HG03442 (cell line): ENCODE measurements at regions not wholly inside any gene's neighbourhood (a gene's known extent, or its start where the extent isn't known, plus 50 kb on each side); places are given as distances from the start of the nearest gene placed in this dataset.
"Not testable (repeated sequence)": the region's sequence is repeated elsewhere in the genome, so short reads cannot be mapped to it uniquely, and the experiment has no call there.

Experiments used
- ATAC-seq: cut with Tn5 transposase; IDR thresholded peaks from one replicate; pipeline ENCODE4 v1.9.1; 2021; ENCODE audit warnings: mild to moderate bottlenecking, moderate library complexity; ENCODE audit not compliant: unreplicated experiment

- ATAC-seq: no peak
Measured at GRCh38 chr10:2584385-2584784, 483.0 kb upstream of the PFKP start.

- no peak for ATAC-seq
Measured at GRCh38 chr10:2576892-2577291, 490.5 kb upstream of the PFKP start.

GRCh38 chr10:2575460-2575859 is 491.9 kb upstream of the PFKP start:
- no peak for ATAC-seq

GRCh38 chr10:2572611-2573010 is 494.7 kb upstream of the PFKP start:
- ATAC-seq: no peak

- no peak for ATAC-seq
Measured at GRCh38 chr10:2556883-2557282, 510.5 kb upstream of the PFKP start.

GRCh38 chr10:2548071-2548470 is 519.3 kb upstream of the PFKP start:
- ATAC-seq: no peak

- no peak for ATAC-seq
Measured at GRCh38 chr10:2547606-2548005, 519.7 kb upstream of the PFKP start.

GRCh38 chr10:2546894-2547293 is 520.5 kb upstream of the PFKP start:
- ATAC-seq: not testable (repeated sequence)

- ATAC-seq: no peak
Measured at GRCh38 chr10:2543974-2544373, 523.4 kb upstream of the PFKP start.

- no peak for ATAC-seq
Measured at GRCh38 chr10:2543142-2543886, 524.0 kb upstream of the PFKP start.

GRCh38 chr10:2541176-2541575 is 526.2 kb upstream of the PFKP start:
- ATAC-seq: no peak

GRCh38 chr10:2529945-2530344 is 537.4 kb upstream of the PFKP start:
- ATAC-seq: no peak

- no peak for ATAC-seq
Measured at GRCh38 chr10:2525781-2526180, 541.6 kb upstream of the PFKP start.

- no peak for ATAC-seq
Measured at GRCh38 chr10:2519139-2519538, 548.2 kb upstream of the PFKP start.

- no peak for ATAC-seq
Measured at GRCh38 chr10:2509081-2509531, 558.2 kb upstream of the PFKP start.

- not testable (repeated sequence) for ATAC-seq
Measured at GRCh38 chr10:2501366-2501940, 565.9 kb upstream of the PFKP start.

- ATAC-seq: no peak
Measured at GRCh38 chr10:2494399-2494798, 572.9 kb upstream of the PFKP start.

- ATAC-seq: no peak
Measured at GRCh38 chr10:2488446-2489005, 578.8 kb upstream of the PFKP start.

- no peak for ATAC-seq
Measured at GRCh38 chr10:2487921-2488320, 579.4 kb upstream of the PFKP start.

GRCh38 chr10:2478656-2479055 is 588.7 kb upstream of the PFKP start:
- ATAC-seq: no peak

GRCh38 chr10:2476812-2477553 is 590.4 kb upstream of the PFKP start:
- no peak for ATAC-seq
